ENCODE measurements at regions not wholly inside any gene's neighbourhood (a gene's known extent, or its start where the extent isn't known, plus 50 kb on each side); places are given as distances from the start of the nearest gene placed in this dataset.
A peak's percentile ranks its signal among the peaks of the same experiment; 100 is the strongest.

- 0% methylated on average over 3 of the region's 3 CpGs for WGBS (ENCODE audit: insufficient coverage, low coverage, missing lambda C conversion rate)
- CTCF ChIA-PET (ENCODE audit: low intra/inter-chr PET ratio), result no interaction called here
- Histone ChIP-seq H3K27ac (ENCODE audit: extremely low read depth, low read depth, low read length) (no peak overlapping the region), H3K79me2 (ENCODE audit: control insufficient read depth, insufficient read depth, low read length) (no peaks in the 10 kb centered on the region), H2AFZ (ENCODE audit: low read depth, low read length) (no peak overlapping the region), H3K4me1 (replicated peaks in 1 of 2; ENCODE audit: control insufficient read depth in 2 of 2, insufficient read depth in 2 of 2, low read length in 2 of 2) (no peaks in the 10 kb centered on the region), H3K9me1 (ENCODE audit: control insufficient read depth, insufficient read depth, low read length) (no peaks in the 10 kb centered on the region), H3K27me3 (ENCODE audit: control insufficient read depth in 2 of 2, insufficient read depth in 2 of 2, low read length in 2 of 2) (peaks cover 4 to 44% of the 10 kb centered on the region in 2 experiments; a peak in 4 of 5 replicates), H3K4me2 (ENCODE audit: insufficient read depth, low read length) (no peak overlapping the region), H3K36me3 (ENCODE audit: control insufficient read depth, insufficient read depth, low read length) (no peaks in the 10 kb centered on the region), H4K20me1 (replicated peaks; ENCODE audit: control insufficient read depth, insufficient read depth, low read length) (no peaks in the 10 kb centered on the region), H3K9ac (ENCODE audit: insufficient read depth in 1 of 2, low read depth in 2 of 2, low read length in 2 of 2) (no peak overlapping the region), H3K4me3 (no peak overlapping the region), H3K9me3 (replicated peaks; ENCODE audit: control insufficient read depth, insufficient read depth, low read depth, low read length) (no peaks in the 10 kb centered on the region; the same call in 1 of the 2 replicates)
- peak; percentile 67; the same call in 1 of the 2 replicates for TF ChIP-seq ZNF184 (CRISPR knock-in tag; IDR thresholded peaks at IDR 0.05)
- no peak for TF ChIP-seq ZNF445 (CRISPR knock-in tag; IDR thresholded peaks at IDR 0.05; ENCODE audit: low read depth)
- no TSS peak for BruUV-seq (replicated peaks)
- POLR2A ChIA-PET, result no interaction called here
- in situ Hi-C loops (cut with MboI), result no loop called here
- DNase-seq (ENCODE audit: extremely low read depth in 1 of 4, low spot score in 3 of 4) (no peak), ATAC-seq (no peak), FAIRE-seq (no peak)
- intact Hi-C loops (cut with micrococcal nuclease), result no loop called here
Measured at GRCh38 chr11:69566001-69566400, 75.0 kb upstream of the CCND1 start.

DNA sequence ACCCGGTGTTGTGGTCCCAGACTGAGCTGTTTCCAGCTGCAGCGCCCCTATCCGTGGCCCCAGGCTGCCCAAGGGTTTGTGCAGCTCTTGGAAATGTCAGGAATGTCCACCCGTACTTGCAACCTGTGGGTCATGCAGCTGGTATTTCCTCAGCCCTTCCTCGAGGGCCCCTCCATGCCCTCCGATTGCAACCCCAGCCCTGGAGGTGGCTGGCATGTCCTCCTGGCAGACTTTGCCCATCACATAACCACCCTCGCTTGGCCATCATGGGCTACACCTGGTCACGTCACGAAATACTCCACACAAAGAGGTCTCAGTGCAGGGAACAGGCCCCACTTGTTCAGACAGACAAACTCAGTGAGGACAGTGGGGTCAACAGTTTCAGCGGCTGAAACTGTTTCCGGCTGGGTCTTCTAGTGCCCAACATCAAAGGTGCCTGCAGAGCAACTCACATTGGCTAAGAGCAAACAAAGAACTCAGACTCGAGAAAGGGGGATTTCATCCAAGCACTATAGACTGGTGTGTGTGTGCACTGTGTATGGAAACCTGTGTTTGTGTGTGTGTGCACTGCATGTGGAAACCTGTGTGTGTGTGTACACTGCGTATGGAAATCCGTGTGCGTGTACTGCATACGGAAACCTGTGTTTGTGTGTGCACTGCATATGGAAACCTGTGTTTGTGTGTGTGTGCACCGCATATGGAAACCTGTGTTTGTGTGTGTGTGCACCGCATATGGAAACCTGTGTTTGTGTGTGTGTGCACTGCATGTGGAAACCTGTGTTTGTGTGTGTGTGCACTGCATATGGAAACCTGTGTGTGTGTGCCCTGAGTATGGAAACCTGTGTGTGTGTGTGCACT lies 72.8 kb upstream of the CCND1 start:
- Histone ChIP-seq H3K79me2 (ENCODE audit: control insufficient read depth, insufficient read depth, low read length) (no peaks in the 10 kb centered on the region), H3K27me3 (ENCODE audit: control insufficient read depth in 2 of 2, insufficient read depth in 2 of 2, low read length in 2 of 2) (peaks cover 12 to 54% of the 10 kb centered on the region in 2 experiments; a peak in 4 of 5 replicates), H2AFZ (ENCODE audit: low read depth, low read length) (no peak overlapping the region), H3K4me2 (ENCODE audit: insufficient read depth, low read length) (no peak overlapping the region), H3K27ac (ENCODE audit: extremely low read depth, low read depth, low read length) (no peak overlapping the region), H3K4me3 (no peak overlapping the region), H3K9me1 (ENCODE audit: control insufficient read depth, insufficient read depth, low read length) (no peaks in the 10 kb centered on the region), H3K9ac (ENCODE audit: insufficient read depth in 1 of 2, low read depth in 2 of 2, low read length in 2 of 2) (no peak overlapping the region), H4K20me1 (replicated peaks; ENCODE audit: control insufficient read depth, insufficient read depth, low read length) (no peaks in the 10 kb centered on the region), H3K4me1 (replicated peaks in 1 of 2; ENCODE audit: control insufficient read depth in 2 of 2, insufficient read depth in 2 of 2, low read length in 2 of 2) (no peaks in the 10 kb centered on the region), H3K36me3 (ENCODE audit: control insufficient read depth, insufficient read depth, low read length) (no peaks in the 10 kb centered on the region), H3K9me3 (replicated peaks; ENCODE audit: control insufficient read depth, insufficient read depth, low read depth, low read length) (no peaks in the 10 kb centered on the region; the same call in 1 of the 2 replicates)
- in situ Hi-C loops (cut with MboI), result no loop called here
- ChIA-PET CTCF (ENCODE audit: low intra/inter-chr PET ratio) (no interaction called here), POLR2A (no interaction called here)
- no peak for FAIRE-seq
- BruUV-seq (replicated peaks), result no TSS peak
- no peak for ATAC-seq
- WGBS (ENCODE audit: insufficient coverage, low coverage, missing lambda C conversion rate), result 4% methylated on average over 18 of the region's 18 CpGs
- intact Hi-C loops (cut with micrococcal nuclease), result no loop called here
- DNase-seq (ENCODE audit: extremely low read depth in 1 of 4, low spot score in 3 of 4), result no peak
- TF ChIP-seq COPS2 (conservative IDR thresholded peaks at IDR 0.05) (no peak), TEAD1 (CRISPR knock-in tag; IDR thresholded peaks at IDR 0.05) (no peak), ZNF445 (CRISPR knock-in tag; IDR thresholded peaks at IDR 0.05; ENCODE audit: low read depth) (no peak), SAFB2 (IDR thresholded peaks at IDR 0.05; ENCODE audit: borderline replicate concordance, low read depth, low read length, severe bottlenecking) (no peak), ZNF512 (tag; IDR thresholded peaks at IDR 0.05) (no peak), KDM4B (IDR thresholded peaks at IDR 0.05; ENCODE audit: borderline replicate concordance in 2 of 2, low read depth in 1 of 2) (no peak), FOSL1 (tag; conservative IDR thresholded peaks at IDR 0.05) (no peak), HOXB6 (CRISPR knock-in tag; IDR thresholded peaks at IDR 0.05; ENCODE audit: borderline replicate concordance) (no peak), ZNF212 (CRISPR knock-in tag; IDR thresholded peaks at IDR 0.05) (no peak), EHMT2 (IDR thresholded peaks at IDR 0.05) (no peak), L3MBTL2 (IDR thresholded peaks at IDR 0.05) (no peak), HNRNPL (IDR thresholded peaks at IDR 0.05; ENCODE audit: low read depth, low read length) (no peak)
